ENCODE measurements at regions not wholly inside any gene's neighbourhood (a gene's known extent, or its start where the extent isn't known, plus 50 kb on each side); places are given as distances from the start of the nearest gene placed in this dataset.

DNA sequence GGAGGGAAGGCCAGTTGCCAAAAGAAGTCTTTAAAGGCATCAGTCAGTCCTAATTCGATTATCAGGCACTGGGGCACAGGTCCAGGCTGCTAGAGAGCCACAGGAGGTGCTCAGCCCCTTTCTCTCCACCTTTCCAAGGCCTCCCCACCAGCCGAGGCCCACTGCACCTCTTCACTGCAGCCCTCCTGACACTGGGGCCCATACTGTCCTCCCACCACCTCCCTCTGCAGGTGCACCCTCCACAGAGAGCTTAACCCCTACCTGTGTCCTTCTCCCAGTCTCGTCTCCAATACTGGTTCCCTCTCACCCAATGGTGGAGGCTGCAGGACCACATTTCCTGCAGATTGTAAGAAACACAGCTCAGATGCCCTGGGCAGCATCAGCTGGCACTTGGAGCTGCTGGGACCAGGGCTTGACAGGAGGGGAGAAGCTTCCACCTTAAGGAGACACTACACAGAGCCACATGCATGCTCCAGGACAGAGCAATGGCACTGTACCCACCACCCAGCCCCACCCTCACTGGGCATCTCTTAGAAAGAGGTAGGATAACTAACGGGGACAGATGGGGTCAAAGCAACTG is 81.6 kb upstream of the PRR20G start:
- H3K27me3 Mint-ChIP-seq: peaks cover 15% of the 10 kb centered on the region
- H3K4me1 Mint-ChIP-seq: no peaks in the 10 kb centered on the region

DNA sequence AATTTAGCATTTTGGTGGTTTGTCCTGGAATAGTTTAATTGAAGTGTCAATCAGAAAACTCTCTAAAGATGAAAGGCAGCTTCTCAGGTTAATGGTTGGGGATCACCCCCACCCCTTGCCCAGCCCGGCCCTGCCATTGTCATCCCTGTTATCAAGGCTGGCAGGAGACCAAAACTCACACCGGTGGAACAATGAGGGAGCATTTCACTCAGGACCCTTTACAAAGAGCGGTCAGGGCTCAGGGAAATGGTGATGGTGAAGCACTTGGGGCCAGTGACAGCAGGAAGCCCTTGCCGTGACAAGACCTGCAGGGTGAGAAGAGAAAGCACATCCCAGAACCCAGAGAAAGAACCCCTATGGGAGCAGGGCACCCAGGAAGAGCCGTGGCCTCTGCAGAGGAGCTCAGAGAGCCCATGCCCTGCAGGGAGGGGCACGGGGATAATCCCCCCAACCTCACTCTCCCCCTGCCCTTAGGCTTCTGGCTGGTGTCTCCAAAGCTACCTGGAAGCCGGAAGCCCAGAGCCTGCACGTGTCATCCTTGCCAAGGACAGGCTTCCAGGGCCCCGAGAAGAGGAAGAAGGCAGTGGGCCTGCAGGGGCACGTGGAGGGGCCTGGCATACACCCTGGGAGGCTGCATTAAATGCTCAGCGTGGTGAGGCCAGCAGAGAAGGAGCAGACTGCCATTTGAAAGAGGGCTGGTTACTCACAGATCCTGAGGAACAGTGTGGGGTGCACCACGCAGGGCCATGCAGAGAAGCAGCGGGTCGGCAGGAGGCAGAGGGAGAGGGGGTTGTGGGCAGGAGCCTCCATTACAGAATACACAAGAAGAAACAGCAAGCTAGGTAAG is 80.6 kb upstream of the PRR20G start:
- Mint-ChIP-seq H3K36me3 (ENCODE audit: low read depth) (no peaks in the 10 kb centered on the region), H3K27ac (no peak overlapping the region), H3K9me3 (no peaks in the 10 kb centered on the region), H3K4me3 (no peak overlapping the region), H3K27me3 (peaks cover 14% of the 10 kb centered on the region), H3K4me1 (no peaks in the 10 kb centered on the region)
- ATAC-seq (no peak), DNase-seq (no peak)

More for the DNA sequence above, 81.6 kb upstream of the PRR20G start:
- Mint-ChIP-seq H3K36me3 (ENCODE audit: low read depth) (no peaks in the 10 kb centered on the region), H3K27ac (no peak overlapping the region), H3K9me3 (no peaks in the 10 kb centered on the region), H3K4me3 (no peak overlapping the region)
- no peak for DNase-seq
- no peak for ATAC-seq

GRCh38 chr3:127367593-127367992 is 79.7 kb upstream of the PRR20G start:
- DNase-seq (no peak), ATAC-seq (no peak)
- no peaks in the 10 kb centered on the region for H3K36me3 Mint-ChIP-seq (ENCODE audit: low read depth)
- no peaks in the 10 kb centered on the region for H3K9me3 Mint-ChIP-seq
- H3K4me1 Mint-ChIP-seq: no peaks in the 10 kb centered on the region
- H3K27me3 Mint-ChIP-seq: peaks cover 13% of the 10 kb centered on the region
- no peak overlapping the region for H3K4me3 Mint-ChIP-seq
- no peak overlapping the region for H3K27ac Mint-ChIP-seq

GRCh38 chr3:127366383-127366782 is 78.5 kb upstream of the PRR20G start:
- Mint-ChIP-seq H3K4me3 (no peak overlapping the region), H3K36me3 (ENCODE audit: low read depth) (no peaks in the 10 kb centered on the region), H3K27ac (no peak overlapping the region), H3K9me3 (no peaks in the 10 kb centered on the region), H3K27me3 (peaks cover 8% of the 10 kb centered on the region), H3K4me1 (no peaks in the 10 kb centered on the region)
- ATAC-seq (no peak), DNase-seq (no peak)

DNA sequence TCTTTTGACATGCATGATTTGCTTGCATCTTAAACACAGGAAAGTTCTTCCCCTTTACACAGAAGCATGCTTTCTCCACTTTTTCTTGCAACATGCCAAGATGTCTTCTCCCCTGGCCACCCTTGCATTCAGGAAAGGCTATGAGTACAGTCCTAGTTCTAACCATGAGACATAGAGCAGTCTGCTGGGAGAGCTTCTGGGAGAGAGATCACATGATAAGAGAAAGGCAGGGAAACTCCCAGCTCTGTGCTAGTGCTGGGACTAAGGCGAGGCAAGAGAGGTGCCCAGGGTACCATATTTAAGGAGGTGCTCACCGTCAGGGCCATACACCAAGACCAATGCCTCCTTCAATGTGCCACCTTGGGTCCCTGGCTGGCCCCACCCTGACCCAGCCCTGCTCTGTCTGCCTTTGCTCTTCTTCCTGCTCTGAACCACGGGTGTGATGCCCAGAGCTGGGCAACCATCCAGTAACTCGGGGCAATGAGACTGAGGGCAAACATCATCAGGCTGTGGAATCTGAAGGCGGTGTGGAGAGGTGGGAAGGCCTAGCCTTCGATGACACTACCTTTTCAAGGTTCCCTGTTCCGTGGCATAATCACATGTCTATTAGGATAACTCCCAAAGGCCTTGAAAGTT is 77.4 kb upstream of the PRR20G start:
- no peak for DNase-seq
- Mint-ChIP-seq H3K36me3 (ENCODE audit: low read depth) (no peaks in the 10 kb centered on the region), H3K27me3 (peaks cover 8% of the 10 kb centered on the region), H3K4me3 (no peak overlapping the region), H3K9me3 (no peaks in the 10 kb centered on the region), H3K4me1 (no peaks in the 10 kb centered on the region), H3K27ac (no peak overlapping the region)
- ATAC-seq: no peak

DNA sequence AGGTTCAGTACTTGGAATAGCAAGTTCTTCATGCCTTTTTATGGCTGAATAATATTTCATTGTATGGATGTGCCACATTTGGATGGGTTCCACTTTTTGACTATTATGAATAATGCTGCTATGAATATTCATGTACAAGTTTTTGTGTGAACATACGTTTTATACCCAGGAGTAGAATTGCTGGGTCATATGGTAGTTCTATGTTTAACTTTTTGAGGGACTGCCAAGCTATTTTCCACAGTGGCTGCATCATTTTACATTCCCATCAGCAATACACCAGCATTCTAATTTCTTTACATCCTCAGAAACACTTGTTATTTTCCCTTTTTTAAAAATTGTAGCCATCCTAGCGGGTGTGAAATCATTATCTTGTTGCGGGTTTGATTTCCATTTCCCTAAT is 76.0 kb upstream of the PRR20G start:
- Mint-ChIP-seq H3K27ac (no peak overlapping the region), H3K4me3 (no peak overlapping the region), H3K9me3 (no peaks in the 10 kb centered on the region), H3K36me3 (ENCODE audit: low read depth) (no peaks in the 10 kb centered on the region), H3K27me3 (peaks cover 8% of the 10 kb centered on the region), H3K4me1 (no peaks in the 10 kb centered on the region)
- no peak for DNase-seq
- ATAC-seq: no peak

DNA sequence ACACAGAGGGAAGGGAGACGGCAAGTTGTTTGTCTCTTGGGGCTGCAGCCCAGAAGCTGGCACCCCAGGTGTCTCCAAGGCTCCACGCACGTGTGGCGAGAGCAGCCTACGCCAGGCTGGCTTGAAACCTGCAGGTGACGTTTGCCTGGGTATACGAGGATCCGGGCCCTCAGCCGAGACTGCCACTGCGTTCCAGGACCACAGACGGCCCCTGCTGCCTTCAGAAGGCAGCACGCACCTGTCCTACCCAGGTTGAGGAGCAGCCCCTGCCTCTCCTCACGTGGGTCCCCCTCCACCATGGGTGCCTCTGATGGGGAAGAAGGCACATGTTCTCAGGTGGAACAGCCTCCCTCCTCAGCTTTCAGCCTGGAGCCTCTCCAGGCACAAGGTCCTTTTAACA is 75.3 kb upstream of the PRR20G start:
- Mint-ChIP-seq H3K4me1 (no peaks in the 10 kb centered on the region), H3K27me3 (peaks cover 8% of the 10 kb centered on the region), H3K4me3 (no peak overlapping the region), H3K27ac (no peak overlapping the region), H3K9me3 (peaks cover 1% of the 10 kb centered on the region), H3K36me3 (ENCODE audit: low read depth) (no peaks in the 10 kb centered on the region)
- no peak for ATAC-seq
- no peak for DNase-seq

DNA sequence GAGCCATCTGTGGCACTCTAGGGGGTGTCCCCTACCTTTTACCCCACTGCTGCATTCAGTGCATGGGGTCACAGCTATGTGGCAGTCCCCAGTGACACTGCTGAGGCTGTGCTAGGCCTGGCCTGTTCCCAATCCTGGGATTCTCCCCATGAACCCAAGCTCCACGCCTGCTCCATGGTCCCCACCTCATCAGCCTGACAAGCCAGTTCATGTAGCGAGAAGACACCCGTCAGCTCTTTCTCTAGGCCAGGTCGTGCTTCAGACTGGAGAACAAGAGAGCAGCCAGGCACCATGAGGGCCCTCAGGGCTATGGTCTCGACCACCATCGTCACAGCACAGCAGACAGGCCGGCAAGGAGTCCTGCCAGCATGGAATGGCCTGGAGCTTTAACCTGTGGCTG is 72.8 kb upstream of the PRR20G start:
- no peak overlapping the region for H3K27ac Mint-ChIP-seq
- H3K9me3 Mint-ChIP-seq: peaks cover 10% of the 10 kb centered on the region
- no peak overlapping the region for H3K4me3 Mint-ChIP-seq
- no peaks in the 10 kb centered on the region for H3K27me3 Mint-ChIP-seq
- no peak for DNase-seq
- peaks cover 3% of the 10 kb centered on the region for H3K36me3 Mint-ChIP-seq (ENCODE audit: low read depth)
- no peak for ATAC-seq
- no peaks in the 10 kb centered on the region for H3K4me1 Mint-ChIP-seq

DNA sequence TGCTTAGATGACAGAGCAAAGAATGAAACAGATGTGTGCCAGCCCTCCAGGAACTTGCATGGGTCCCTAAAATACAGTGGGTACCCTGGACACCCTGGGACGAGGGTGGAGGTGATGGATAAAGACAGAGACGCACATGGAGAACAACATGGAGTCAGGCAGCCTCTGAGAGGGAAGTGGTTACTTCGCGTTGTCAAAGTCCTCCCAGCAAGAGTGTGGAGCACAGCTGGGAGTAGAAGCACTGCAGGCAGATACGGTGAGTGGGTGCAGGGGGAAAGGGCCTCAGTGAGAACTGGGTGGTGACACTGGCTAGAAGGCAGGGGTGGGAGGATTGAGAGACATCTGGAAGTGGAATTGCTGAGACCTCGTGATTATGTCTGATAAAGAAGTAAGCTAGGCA is 70.8 kb upstream of the PRR20G start:
- Mint-ChIP-seq H3K36me3 (ENCODE audit: low read depth) (peaks cover 3% of the 10 kb centered on the region), H3K9me3 (peaks cover 10% of the 10 kb centered on the region), H3K27me3 (no peaks in the 10 kb centered on the region), H3K4me3 (no peak overlapping the region), H3K27ac (no peak overlapping the region), H3K4me1 (no peaks in the 10 kb centered on the region)
- no peak for ATAC-seq
- no peak for DNase-seq

GRCh38 chr3:127356381-127356780 is 68.5 kb upstream of the PRR20G start:
- peaks cover 3% of the 10 kb centered on the region for H3K36me3 Mint-ChIP-seq (ENCODE audit: low read depth)
- H3K4me1 Mint-ChIP-seq: no peaks in the 10 kb centered on the region
- DNase-seq (no peak), ATAC-seq (no peak)
- H3K27me3 Mint-ChIP-seq: peaks cover 4% of the 10 kb centered on the region
- no peak overlapping the region for H3K4me3 Mint-ChIP-seq
- no peak overlapping the region for H3K27ac Mint-ChIP-seq
- H3K9me3 Mint-ChIP-seq: peaks cover 10% of the 10 kb centered on the region

GRCh38 chr3:127354761-127355160 is 66.9 kb upstream of the PRR20G start:
- no peak overlapping the region for H3K4me3 Mint-ChIP-seq
- no peaks in the 10 kb centered on the region for H3K4me1 Mint-ChIP-seq
- DNase-seq (no peak), ATAC-seq (no peak)
- peaks cover 3% of the 10 kb centered on the region for H3K36me3 Mint-ChIP-seq (ENCODE audit: low read depth)
- no peak overlapping the region for H3K27ac Mint-ChIP-seq
- H3K9me3 Mint-ChIP-seq: peaks cover 10% of the 10 kb centered on the region
- peaks cover 11% of the 10 kb centered on the region for H3K27me3 Mint-ChIP-seq

GRCh38 chr3:127352612-127353011 is 64.8 kb upstream of the PRR20G start:
- Mint-ChIP-seq H3K27me3 (peaks cover 11% of the 10 kb centered on the region), H3K4me1 (no peaks in the 10 kb centered on the region), H3K9me3 (peaks cover 7% of the 10 kb centered on the region), H3K27ac (no peak overlapping the region), H3K4me3 (no peak overlapping the region), H3K36me3 (ENCODE audit: low read depth) (peaks cover 3% of the 10 kb centered on the region)
- no peak for ATAC-seq
- no peak for DNase-seq

DNA sequence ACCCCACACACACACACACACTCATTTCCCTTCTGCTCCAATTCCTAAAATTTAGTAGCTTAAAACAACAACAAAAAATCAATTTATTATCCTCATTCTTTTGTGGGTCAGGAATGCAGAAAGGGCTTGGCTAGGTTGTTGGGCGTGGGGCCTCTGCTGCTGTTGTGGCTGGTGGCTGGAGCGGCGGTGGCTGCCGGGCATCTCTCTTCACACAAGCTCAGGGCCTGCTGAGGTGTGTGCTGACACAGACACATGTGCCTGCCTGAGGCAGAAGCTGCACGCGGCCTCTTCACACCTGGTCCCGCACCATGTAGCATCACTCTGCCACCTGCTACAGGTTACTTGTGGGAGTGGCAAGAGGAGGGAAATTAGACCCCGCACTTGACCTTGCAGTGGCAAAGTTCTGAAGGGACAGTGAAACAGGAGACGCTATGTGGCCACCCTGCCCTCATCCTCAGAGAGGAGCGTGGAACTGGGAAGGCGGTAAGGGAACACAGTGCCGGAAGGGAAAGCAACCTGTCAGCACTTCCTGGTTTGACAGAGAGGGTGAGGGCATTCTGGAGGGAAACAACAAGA is 64.0 kb upstream of the PRR20G start:
- no peaks in the 10 kb centered on the region for H3K4me1 Mint-ChIP-seq
- H3K4me3 Mint-ChIP-seq: no peak overlapping the region
- no peaks in the 10 kb centered on the region for H3K9me3 Mint-ChIP-seq
- H3K36me3 Mint-ChIP-seq (ENCODE audit: low read depth): no peaks in the 10 kb centered on the region
- H3K27me3 Mint-ChIP-seq: peaks cover 11% of the 10 kb centered on the region
- no peak overlapping the region for H3K27ac Mint-ChIP-seq
- DNase-seq (no peak), ATAC-seq (no peak)

GRCh38 chr3:127351321-127351720 is 63.5 kb upstream of the PRR20G start:
- Mint-ChIP-seq H3K9me3 (no peaks in the 10 kb centered on the region), H3K4me3 (no peak overlapping the region), H3K36me3 (ENCODE audit: low read depth) (no peaks in the 10 kb centered on the region), H3K4me1 (no peaks in the 10 kb centered on the region), H3K27me3 (peaks cover 11% of the 10 kb centered on the region), H3K27ac (no peak overlapping the region)
- no peak for DNase-seq
- no peak for ATAC-seq

Measured in activated naive CD8-positive, alpha-beta T cell treated with anti-CD3 and anti-CD28 coated beads, Interleukin-2, amount 50 U/mL, for 24 hours (primary cell).